Astrocyte of the spinal cord (primary cell): ENCODE measurements at regions not wholly inside any gene's neighbourhood (a gene's known extent, or its start where the extent isn't known, plus 50 kb on each side); places are given as distances from the start of the nearest gene placed in this dataset.

Source experiments
- DNase-seq: peaks from one replicate; pipeline ENCODE4 v3.0.0; 2011; ENCODE audit warnings: low read depth, low spot score
- H3K4me3 ChIP-seq: 2 replicates; pipeline ENCODE4 v1.5.1; 2011; ENCODE audit warnings: low read depth, mild to moderate bottlenecking, low read length, moderate library complexity
- CTCF ChIP-seq: IDR thresholded peaks from 2 replicates; pipeline ENCODE4 v1.5.1; 2012; ENCODE audit warnings: low read depth, mild to moderate bottlenecking, low read length, inconsistent platforms
- in situ Hi-C: cut with HindIII; loops from 2 replicates; pipeline ENCODE4 v1.10.0; 2017; ENCODE audit warnings: low sequenced_read_pairs

GRCh38 chr4:20590849-20591248 is 109.4 kb upstream of the PACRGL start:
- DNase-seq: no peak
- H3K4me3 ChIP-seq: no peak overlapping the region
- in situ Hi-C loops: no loop called here
- no peak for TF ChIP-seq CTCF

- TF ChIP-seq CTCF: no peak
- H3K4me3 ChIP-seq: no peak overlapping the region
- DNase-seq: no peak
- in situ Hi-C loops: no loop called here
Measured at GRCh38 chr4:20591571-20591970, 108.7 kb upstream of the PACRGL start.

- TF ChIP-seq CTCF: no peak
- DNase-seq: no peak
- in situ Hi-C loops: no loop called here
- no peak overlapping the region for H3K4me3 ChIP-seq
Measured at GRCh38 chr4:20592013-20592412, 108.2 kb upstream of the PACRGL start.

- no peak for DNase-seq
- no peak overlapping the region for H3K4me3 ChIP-seq
- TF ChIP-seq CTCF: no peak
- in situ Hi-C loops: no loop called here
Measured at GRCh38 chr4:20592663-20593062, 107.6 kb upstream of the PACRGL start.

GRCh38 chr4:20598626-20599025 is 101.6 kb upstream of the PACRGL start:
- in situ Hi-C loops: no loop called here
- H3K4me3 ChIP-seq: no peak overlapping the region
- TF ChIP-seq CTCF: no peak
- no peak for DNase-seq

GRCh38 chr4:20603671-20604313 is 96.5 kb upstream of the PACRGL start:
- H3K4me3 ChIP-seq: no peak overlapping the region
- in situ Hi-C loops: no loop called here
- DNase-seq: peak; percentile 59
- no peak for TF ChIP-seq CTCF
